ENCODE measurements at regions not wholly inside any gene's neighbourhood (a gene's known extent, or its start where the extent isn't known, plus 50 kb on each side); places are given as distances from the start of the nearest gene placed in this dataset.

GRCh38 chr3:134094491-134094890, 64.8 kb upstream of the SLCO2A1 start:
- no peak for TF ChIP-seq CTCF (conservative IDR thresholded peaks at IDR 0.05; ENCODE audit: low read depth)
- POLR2A ChIA-PET (ENCODE audit: low non-redundant PET) = no interaction called here
- CTCF ChIA-PET = no interaction called here
- no peak for DNase-seq (ENCODE audit: low spot score)
- no peak overlapping the region for H3K27ac ChIP-seq

DNA sequence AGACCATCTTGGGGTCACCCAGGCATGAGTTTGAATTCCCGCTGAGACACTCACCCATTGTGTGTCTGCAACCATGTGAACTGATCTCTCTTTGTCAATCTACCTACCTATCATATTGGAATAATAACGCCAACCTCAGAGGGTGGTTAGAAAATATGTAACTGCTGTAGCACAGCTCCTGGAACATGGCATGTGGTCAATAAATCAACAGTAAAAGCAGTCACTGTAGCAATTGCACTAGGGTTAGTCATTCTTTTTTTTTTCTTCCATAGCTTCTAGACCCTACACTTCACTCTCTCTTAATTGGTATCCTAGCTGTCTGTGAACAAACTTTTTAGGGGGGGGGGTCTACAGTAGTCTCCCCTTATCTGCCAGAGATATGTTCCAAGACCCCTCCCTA, 64.2 kb upstream of the SLCO2A1 start:
- CTCF ChIA-PET = no interaction called here
- no peak overlapping the region for H3K27ac ChIP-seq
- POLR2A ChIA-PET (ENCODE audit: low non-redundant PET) = no interaction called here
- no peak for TF ChIP-seq CTCF (conservative IDR thresholded peaks at IDR 0.05; ENCODE audit: low read depth)
- DNase-seq (ENCODE audit: low spot score) = no peak

DNA sequence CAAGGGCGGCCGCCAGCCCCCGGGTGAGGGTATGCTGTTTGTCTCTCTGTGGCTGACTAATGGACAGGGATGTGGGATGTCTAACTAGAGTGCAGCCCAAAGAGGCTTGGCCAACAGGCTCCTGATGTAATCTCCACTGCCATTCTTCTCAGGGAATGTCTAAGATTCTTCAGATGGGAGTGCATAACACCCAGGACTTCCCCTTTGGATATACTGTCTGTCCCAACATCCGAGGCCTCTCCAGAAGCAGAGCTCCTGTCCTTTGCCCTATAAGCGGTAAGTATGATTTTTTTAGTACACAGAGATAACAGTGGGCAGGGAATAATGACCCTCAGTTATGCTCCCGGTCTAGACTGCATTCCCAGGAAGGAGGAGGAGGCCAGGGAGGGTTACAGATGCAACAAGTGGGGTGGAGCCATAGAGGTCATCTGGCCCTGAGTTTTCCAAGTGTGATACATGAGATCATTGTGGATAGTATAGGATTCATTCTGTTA, 62.5 kb upstream of the SLCO2A1 start:
- CTCF ChIA-PET = no interaction called here
- H3K27ac ChIP-seq = no peak overlapping the region
- DNase-seq (ENCODE audit: low spot score) = no peak
- POLR2A ChIA-PET (ENCODE audit: low non-redundant PET) = no interaction called here
- TF ChIP-seq CTCF (conservative IDR thresholded peaks at IDR 0.05; ENCODE audit: low read depth) = no peak

- CTCF ChIA-PET = no interaction called here
- no peak for TF ChIP-seq CTCF (conservative IDR thresholded peaks at IDR 0.05; ENCODE audit: low read depth)
- H3K27ac ChIP-seq = no peak overlapping the region
- POLR2A ChIA-PET (ENCODE audit: low non-redundant PET) = no interaction called here
- DNase-seq (ENCODE audit: low spot score) = no peak
Observed at GRCh38 chr3:134090031-134090430, 60.3 kb upstream of the SLCO2A1 start.

GRCh38 chr3:134087060-134087974, 57.6 kb upstream of the SLCO2A1 start:
- TF ChIP-seq CTCF (conservative IDR thresholded peaks at IDR 0.05; ENCODE audit: low read depth) = no peak
- DNase-seq (ENCODE audit: low spot score) = no peak
- H3K27ac ChIP-seq = no peak overlapping the region
- POLR2A ChIA-PET (ENCODE audit: low non-redundant PET) = no interaction called here
- CTCF ChIA-PET = no interaction called here

DNA sequence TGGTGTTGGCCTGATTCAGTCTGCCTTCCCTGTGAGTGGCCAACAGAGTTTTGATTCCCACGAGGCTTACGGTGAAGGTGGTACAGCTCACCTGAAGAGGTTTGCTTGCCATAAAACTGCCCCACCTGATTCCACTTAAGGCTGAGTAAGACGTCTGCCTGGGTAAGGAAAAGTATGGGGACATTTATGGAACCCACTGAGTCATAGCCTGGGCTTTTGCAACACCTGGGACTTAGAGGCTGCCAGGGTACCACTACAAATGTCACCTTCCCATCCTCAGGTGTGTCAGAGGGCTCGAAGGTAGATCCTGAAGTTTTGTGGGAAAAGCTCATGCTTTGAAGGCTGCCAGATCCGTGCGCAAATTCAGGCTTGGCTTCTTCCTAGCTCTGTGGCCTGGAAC, 56.9 kb upstream of the SLCO2A1 start:
- ChIA-PET POLR2A (ENCODE audit: low non-redundant PET) (no interaction called here), CTCF (no interaction called here)
- TF ChIP-seq CTCF (conservative IDR thresholded peaks at IDR 0.05; ENCODE audit: low read depth) = no peak
- no peak for DNase-seq (ENCODE audit: low spot score)
- no peak overlapping the region for H3K27ac ChIP-seq
